ENCODE measurements at regions not wholly inside any gene's neighbourhood (a gene's known extent, or its start where the extent isn't known, plus 50 kb on each side); places are given as distances from the start of the nearest gene placed in this dataset.

DNA sequence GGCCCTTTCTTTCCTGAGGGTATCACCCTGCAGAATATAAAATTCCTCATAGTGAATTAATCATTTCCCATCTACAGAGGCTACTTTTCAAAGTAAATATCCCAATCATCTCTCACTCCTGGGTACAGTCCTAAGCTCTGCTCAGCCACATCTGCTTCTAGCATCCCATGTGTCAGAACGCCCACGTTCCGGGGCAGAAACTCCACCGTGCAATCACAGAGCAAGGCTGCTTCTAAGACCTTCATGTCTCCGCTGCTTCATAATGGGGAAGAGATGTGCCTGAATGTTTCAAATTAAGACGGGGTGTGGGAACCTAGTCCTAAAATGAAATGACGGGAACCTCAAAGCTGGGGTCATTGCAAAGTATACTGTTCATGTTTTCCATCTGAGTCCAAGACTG lies 208.8 kb upstream of the GMDS start:
- no peak for DNase-seq

DNA sequence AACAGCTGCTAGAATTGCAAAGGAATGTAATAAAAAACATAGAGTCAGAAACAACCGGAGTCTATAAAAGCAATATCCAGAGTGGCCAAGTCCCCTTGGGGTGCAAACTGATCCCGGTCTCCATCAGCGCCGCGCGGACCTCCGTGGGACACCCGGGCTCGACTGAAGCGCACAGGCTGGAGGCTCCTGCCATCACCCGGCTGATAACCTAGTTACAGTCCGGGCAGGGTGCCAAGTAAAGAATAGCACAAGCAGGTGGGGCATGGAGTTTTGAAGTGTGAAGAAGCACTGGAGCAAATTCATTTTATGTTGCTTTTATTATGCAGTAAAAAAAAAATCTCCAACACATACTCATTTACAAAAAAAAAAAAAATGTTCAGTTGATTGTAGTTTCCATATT lies 205.1 kb upstream of the GMDS start:
- DNase-seq, result no peak

DNA sequence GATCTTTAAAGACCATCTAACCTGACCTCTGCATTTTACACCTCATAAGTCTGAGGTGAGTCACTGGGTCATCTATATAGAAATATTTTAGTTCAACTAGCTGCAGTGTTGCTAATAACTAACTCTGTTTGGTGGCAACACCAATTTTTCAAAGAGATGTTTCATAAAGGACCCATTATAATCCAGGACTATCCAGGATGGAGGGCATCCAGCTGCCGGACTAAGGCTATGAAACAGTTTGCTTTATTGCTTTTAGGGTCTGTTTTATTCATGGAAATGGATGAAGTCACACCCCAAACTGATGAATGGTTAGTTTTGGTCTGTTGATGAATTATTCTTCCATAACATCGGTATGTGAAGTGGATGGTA lies 204.2 kb upstream of the GMDS start:
- no peak for DNase-seq

DNA sequence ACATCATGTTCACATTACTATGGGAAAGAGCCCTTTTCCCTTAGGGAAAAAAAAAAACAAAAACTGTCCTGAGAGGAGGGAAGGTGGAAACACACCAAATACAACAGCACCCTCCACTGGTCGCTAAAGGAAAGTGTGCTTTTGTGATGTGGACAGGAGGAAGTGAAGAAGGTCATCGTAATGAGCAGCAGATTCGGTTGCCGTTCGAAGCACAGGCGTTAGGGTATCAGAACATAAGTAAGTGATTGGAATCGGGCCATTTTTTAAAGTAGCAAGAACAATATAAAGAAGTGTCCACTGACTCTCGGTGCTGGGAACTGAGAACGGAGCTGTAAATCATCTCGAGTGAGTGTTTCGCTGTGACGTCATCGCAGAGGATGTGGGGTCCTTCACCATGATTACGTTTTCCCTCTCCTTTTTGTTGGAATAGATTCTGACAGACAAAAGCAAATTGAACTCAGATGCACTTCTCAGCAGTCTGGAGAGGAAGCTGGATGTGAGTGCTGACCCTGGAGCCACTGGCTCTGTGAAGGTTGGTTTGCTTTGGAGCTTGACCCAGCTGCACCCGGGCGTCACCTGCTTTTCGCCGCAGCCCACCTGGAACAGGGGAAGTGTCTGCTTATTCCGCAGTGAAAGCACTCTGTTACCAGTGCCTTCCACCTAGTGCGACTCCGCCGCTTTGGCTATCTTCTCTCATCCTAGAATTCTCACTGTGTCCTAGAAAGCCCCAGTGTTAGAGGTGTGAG lies 203.6 kb upstream of the GMDS start:
- peak; percentile 7 for DNase-seq

DNA sequence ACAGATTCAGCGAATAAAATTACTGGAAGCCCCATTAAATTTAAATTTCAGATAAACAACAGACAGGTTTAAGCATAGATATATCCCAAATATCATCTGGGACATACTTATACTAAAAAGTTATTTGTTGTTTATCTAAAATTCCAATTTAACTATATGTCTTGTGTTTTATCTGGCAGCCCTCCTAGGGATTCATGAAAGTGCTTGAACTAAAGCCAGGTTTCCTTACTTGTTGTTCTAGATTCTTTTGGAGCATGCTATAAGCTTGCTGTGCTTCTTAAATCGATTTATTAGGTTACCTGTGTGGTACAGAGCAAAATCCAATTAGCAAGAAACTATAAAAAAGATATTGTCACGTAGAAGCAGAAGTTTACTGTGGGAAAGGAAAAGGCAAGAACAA lies 202.5 kb upstream of the GMDS start:
- no peak for DNase-seq

DNA sequence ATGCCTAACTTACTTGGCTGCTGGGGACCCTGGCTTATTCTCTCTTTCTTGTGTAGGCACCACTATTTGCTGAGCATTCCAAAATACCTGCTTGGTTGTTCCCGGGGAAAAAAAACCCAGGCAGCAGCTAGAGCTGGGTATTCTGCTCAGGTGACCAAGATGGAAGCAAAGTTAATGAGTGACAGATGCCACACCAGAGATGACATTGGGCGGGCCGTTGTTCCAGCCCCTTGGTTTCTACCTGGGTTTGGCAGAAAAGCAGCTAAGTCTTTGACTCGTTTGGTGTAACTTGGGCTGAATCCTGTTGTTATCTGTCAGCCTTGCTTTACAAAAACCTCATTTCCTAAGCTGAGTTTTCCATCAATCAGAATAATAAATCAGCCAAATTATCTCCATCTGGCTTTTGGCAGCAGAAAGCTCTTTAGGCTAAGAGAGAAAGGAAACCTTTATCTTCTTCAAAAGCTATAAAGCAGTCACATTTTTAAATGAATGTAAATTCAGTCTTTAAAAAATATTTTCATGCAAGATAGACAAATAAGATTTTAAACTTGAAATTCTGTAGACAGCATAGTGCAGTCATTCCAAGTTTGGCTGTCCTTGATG lies 202.0 kb upstream of the GMDS start:
- no peak for DNase-seq

DNA sequence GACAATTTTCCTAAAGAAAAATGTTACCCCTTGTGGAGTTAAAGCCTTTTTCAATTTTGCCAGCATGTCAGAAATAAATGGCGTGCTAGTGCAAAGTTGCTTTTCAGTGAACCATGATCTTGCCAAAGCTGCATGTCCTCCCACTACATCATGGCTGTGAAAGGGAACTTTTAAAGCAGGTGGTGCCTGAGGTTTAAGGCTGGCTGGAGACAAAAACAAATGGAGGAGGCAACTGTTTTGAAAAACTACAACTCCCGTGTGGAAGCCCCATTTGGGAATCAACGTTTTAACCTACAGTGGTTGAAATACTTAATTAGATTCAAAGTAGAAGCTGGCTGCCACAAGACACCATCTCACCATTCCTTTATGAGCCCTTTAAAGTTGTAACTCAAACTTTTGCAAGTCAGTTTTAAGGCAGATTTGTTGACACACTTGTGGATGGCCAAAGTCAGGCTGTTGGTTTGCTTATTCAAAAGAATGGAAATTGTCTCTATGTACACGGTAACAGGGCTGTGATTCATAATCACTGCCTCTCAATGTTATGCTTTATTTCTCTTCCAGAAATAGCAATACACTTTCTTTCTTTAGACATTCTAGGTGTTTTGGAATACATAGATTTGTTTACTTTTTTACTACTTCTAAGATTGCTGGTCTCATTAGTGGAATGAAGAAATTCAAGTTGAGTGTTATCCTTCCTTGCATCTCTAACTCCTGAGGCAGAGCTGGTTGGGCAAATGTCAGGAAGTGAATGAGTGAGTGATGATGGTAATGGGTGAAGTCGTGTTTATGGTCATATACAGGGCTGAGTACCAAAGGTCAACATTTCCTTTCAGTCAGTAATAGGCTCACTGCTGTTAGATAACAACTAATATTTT lies 196.4 kb upstream of the GMDS start:
- DNase-seq, result no peak

DNA sequence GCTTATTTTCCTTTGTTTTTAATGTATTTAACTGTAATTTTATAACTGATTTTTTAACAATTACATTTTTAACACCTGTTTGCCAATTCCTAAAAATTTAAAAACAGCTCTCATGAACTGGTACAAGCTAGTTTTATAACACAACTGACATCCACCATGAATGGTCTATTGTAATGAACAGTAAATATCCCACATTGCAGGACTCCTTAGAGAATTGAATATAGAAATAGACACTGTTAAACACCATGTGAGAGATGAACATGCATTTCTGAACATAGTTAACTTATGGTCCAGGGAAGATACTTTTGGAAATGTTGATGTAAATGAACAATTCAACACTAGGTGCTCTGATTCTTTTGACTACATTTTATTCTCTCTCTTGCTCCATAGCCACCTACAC lies 195.1 kb upstream of the GMDS start:
- no peak for DNase-seq

DNA sequence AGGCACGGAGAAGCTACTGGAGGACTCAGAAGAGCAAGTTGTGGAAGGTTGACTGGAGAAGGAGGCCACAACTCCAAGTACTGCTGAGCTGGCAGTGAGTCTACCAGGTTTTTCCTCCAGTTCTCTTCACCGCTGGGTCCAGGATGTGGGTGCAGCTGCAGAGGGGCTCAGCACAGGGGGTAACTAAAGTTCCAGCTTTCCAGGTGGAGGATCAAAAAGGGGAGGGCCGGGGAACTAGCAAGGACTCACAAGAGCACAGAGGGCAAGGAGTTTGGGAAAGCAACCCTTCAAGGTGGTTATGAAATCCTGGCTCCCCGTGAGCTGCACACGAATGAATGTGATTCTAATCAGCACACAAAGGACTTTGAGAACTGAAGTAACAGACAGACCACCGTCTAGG lies 194.2 kb upstream of the GMDS start:
- no peak for DNase-seq

DNA sequence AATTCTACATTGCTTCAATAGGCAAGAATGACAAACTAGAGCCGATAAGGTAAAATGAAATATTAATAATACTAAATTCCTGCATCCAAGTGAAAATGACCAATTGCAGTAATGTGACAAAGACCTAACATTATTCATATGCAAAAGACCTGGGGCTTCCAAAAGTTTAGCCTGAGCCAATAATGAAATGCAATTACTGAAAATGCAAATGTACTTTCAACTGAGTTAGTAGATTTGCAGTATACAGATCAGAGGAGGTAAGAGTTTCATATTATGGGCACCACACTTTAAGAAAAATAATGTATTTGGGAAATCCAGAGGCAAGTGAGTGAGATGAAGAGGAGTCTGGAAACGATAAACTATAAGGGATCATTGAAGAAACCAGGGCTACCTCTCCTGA lies 193.7 kb upstream of the GMDS start:
- no peak for DNase-seq

DNA sequence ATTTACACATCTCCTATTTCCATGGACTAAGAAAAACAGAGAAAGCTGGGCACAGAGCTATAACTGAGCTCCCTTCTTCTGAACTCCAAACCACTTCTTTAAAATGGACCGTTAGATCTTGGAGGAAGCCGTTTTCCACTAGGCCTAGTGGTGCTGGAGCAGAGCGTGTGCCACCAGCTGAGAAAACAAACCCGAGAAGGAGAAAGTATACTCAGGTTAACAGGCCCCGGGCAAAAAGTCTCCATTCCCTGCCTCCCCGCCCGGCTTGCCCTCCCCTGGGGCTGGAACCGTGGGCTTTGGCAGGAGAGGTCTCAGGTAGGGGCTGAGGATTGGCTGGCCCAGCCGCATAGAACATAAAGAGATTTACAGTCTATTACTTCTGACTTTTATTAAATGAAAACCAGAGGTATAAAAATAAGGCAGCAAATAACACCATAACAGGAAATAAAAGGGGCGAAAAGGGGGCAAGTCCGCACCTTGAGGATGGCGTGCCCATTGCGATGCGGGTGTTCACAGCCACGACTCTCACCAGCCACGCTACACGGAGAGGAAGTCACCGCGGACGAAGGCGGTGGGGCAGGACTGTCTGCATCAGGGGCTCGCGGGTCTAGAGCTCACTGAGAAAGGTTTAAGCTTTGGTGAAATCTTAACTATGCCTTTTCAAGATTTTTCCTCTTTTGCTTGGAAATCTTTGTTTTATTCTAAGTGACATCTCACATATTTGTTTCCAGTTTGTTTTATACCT lies 191.2 kb upstream of the GMDS start:
- no peak for DNase-seq

DNA sequence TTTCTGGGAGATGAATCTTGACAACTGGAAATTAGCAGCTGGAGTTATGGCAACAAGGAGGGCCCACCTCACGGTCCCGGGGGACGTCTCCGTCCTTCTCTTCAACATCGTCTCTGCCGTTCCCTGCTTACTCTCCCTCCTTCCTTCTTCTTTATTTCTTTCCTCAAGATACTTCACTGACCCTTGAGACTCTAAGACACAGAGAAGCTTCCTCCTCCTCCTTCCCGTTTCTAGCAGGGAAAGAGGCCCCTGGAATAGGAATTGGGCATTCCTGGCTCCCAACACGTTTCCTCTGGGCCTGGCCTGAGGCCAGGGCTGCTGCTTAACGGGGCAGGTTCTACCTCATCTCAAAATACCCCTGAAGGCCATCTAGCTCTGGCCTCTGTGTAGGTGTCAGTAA lies 189.9 kb upstream of the GMDS start:
- DNase-seq, result no peak

DNA sequence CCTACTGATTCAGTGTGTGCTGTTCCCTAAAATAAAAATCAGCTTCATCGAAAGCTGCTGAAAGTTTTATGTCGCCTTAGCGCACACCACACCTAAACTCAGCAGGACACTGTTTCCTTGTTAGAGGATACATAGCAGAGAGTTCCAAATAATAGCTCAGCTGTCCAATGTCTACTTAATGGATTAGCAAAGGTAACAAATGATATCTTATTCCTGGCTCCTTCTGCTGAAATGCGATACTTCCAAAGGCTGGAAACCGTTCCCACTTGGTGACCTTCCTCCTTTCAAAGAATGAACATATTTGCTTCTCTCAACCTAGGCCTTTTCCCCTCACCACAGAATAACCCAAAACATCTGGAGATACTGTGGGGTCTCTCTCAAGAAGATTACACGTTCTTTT lies 189.5 kb upstream of the GMDS start:
- DNase-seq, result no peak

DNA sequence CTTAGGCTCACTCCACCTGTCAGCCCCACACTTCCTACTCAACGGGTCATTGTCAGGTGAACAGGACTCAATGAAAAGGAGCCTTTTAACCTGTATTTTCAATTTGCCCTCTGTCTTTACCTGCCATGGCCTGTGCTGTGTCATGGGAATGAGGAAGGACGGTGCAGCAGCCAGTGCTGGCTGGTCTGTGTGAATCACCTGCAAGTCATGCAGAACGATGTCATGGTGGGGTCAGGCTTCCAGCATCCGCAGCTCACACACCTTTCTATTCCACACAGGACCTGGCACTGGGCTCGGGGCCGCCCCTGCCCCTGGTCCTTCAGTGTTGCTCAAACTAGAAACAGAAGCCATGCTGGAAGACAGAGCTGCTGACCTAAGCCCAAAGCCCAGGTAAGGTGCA lies 188.7 kb upstream of the GMDS start:
- DNase-seq, result no peak

DNA sequence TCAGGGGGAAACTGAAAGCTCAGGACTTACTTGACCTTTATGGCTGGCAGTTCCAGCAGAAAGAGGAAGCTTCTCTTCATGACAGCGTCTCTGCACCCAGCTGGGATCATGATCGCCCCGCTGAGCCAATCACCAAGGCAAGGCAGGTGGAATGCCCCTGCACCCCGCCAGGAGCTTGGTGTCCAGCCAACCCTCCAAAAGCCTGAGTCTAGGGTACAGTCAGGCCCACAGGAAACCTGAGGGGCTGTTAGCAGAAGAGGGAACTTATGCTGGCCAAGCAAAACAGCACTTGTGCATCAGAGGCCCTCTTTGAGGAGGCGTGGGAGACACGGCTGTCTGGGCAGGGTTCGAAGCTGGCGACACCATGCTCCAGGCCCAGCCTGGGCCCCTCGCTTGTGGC lies 188.3 kb upstream of the GMDS start:
- no peak for DNase-seq

DNA sequence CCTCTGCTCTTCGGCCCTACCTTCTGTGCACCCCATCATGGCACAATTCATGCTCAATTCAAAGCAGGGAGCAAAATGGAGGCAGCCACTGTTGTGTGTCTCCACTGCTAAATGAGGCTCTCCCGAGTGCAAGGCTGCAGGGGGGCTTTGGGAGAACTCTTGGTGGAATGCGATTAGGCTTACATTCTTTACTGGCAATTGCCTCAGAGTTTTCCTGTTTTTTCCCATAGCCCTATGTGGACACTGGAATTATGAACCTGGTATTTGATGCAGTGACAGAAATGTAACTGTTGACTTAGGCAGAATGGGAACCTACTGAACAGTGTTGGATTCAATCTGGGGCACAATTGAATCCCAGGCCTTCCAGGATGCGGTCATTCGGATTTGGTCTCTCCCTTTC lies 187.9 kb upstream of the GMDS start:
- no peak for DNase-seq

DNA sequence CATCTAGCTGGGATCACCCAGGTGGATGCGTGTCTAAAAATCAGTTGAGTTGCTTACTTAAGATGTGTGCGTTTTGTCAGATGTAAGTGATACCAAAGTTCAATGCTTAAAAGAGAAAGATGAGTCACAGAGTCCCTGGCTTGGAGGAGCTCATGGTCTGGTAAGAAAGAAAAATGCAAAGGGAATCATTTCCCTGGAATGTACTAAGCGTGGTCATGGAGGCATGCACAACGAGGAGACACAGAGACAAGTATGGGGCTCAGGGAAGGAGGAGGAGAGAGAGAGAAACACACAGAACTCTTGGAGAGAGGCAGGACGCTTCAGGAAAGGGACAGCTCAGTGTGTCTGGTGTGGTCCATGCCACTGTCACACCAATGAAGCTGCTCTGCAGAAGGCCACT lies 186.9 kb upstream of the GMDS start:
- no peak for DNase-seq

DNA sequence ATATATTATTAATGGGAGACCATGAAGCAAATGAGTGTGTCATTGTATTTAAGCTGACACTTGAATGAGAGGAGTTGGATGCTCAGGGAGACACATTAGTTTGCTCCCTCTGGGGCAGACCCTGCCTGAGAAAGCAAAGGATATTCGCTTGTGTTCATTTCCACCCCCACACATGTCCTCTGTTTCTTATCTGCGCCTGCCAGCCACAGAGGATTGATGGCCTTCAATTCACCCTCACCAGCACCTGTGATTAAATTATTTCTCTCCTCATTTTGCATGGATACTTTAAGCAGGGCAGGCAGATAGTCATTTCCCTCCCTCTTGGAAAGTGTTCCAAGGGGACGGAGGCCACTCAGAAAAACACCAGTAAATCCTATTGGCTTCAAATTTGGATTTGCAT lies 185.2 kb upstream of the GMDS start:
- DNase-seq, result no peak

DNA sequence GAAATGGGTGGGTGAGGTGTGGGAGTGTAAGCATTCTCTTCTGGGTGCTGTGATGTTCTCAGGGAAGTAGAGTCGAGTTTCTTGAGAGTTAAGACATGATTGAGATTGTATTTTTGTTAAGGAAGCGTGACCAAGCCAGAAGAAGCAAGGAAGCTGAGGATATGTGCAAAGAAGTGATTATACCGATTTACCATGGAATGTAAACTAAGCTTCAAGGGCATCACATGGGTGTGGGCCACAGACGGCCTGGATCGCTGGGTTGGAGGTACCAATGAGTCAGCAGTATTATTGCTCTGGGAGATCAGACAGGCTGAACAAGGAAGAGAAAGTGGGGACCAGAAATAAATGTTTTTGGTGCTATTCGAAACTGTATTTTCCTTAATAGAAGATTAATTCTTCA lies 184.1 kb upstream of the GMDS start:
- DNase-seq, result no peak

DNA sequence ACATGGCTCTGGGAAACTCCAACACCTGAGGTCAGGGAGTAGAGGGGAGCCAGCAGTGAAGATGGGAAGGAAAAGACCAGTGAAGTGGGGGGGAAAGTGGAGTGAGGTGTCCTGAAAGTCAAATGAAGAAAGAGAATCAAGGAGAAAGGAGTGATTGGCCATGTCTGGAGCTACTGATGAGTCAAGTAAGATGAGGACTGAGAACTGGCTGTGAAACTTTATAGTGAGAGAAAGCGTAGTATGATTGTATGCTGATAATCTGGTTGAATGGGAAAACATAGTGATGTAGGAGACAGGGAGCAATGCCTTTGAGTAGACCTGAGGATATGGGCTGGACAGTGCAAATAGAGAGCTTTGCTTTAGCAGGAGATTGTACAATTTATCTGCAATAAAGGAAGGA lies 183.6 kb upstream of the GMDS start:
- no peak for DNase-seq

DNA sequence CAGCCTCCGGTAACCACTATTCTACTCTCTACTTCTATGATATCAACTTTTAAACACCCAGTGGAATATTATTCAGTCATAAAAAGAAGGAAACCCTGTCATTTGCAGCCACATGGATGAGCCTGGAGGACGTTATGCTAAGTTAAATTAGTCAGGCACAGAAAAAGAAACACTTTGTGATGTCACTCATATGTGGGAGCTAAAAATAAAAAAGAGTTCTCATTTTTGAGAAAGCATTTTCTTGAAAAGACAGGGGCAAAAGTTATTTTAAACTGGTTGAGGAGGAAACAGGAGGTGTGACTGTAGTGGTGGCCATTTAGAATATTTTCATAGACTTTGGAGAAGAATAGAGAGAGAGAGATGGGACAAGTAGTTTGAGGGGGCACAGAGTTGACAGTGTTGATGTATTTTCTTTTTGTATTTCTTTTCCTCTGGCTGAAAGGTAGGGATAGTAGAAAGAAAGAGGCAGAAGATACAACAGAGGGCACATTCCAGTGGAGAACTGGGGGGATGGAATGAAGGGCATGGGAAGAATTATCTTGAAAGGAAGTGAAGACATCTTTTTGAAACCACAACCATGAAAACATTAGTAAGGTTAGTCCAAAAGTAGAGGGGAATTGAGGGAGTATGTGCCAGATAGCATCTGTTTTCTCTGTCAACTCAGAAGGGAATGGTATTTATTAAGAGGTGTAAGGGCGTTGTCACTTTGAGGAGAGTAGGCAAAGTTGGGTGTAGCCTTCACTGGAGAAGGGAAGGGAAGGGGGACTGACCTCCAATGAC lies 181.3 kb upstream of the GMDS start:
- no peak for DNase-seq

DNA sequence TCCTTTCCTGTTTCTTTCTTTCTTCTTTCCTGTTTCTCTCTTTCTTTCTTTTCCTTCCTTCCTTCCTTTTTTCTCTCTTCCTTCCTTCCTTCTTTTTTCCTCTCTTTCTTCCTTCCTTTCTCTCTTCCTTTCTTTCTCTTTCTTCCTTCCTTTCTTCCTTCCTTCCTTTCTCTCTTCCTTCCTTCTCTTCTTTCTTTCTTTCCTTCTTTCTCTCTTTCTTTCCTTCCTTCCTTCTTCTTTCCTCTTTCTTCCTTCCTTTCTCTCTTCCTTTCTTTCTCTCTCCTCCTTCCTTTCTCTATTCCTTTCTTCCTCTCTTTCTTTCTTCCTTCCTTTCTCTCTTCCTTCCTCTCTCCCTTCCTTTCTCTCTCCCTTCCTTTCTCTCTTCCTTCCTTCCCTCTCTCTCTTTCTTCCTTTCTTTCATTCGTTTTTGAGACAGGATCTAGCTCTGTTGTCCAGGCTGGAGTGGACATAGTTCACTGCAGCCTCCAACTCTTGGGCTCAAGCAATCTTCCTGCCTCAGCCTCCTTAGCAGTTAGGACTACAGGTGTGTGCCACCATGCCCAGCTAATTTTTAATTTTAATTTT lies 170.8 kb upstream of the GMDS start:
- no peak for DNase-seq

Measured in CD4-positive, alpha-beta T cell treated with Interleukin-4 for 4 hours (primary cell).